OCI-LY7 (cell line): ENCODE measurements at regions not wholly inside any gene's neighbourhood (a gene's known extent, or its start where the extent isn't known, plus 50 kb on each side); places are given as distances from the start of the nearest gene placed in this dataset.

Experiments
- BruUV-seq: library from RNA; stranded (reverse); fragments of 400-500 nt; replicated peaks from 2 replicates; lab custom pipeline; 2021; lab: Mats Ljungman, UMichigan
- CTCF ChIA-PET: fragments of 300-600 bp; sonication (Branson Sonifier 250); formaldehyde crosslinking; loops from one replicate; lab custom pipeline; 2022; ENCODE audit warnings: antibody characterized with exemption; ENCODE audit not compliant: unreplicated experiment; lab: Charles Lee
- POLR2A ChIA-PET: fragments of 300-600 bp; sonication (Branson Sonifier 250); formaldehyde crosslinking; loops from one replicate; lab custom pipeline; 2022; ENCODE audit warnings: antibody characterized with exemption; lab: Charles Lee
- DNase-seq: peaks from one replicate; pipeline ENCODE4 v3.0.0-alpha.2; 2015; ENCODE audit warnings: low spot score
- H2AFZ ChIP-seq: fragments of 200-600 bp; sonication (generic), shearing (Covaris generic); 2 replicates; pipeline ENCODE4 v1.6.1; 2014; ENCODE audit warnings: mild to moderate bottlenecking, antibody characterized with exemption, low read length, moderate library complexity
- H3K27ac ChIP-seq: fragments of 200-600 bp; sonication (generic); 2 replicates; pipeline ENCODE4 v1.5.1; 2014; ENCODE audit warnings: mixed run types, low read depth, mild to moderate bottlenecking, moderate library complexity, low read length, inconsistent platforms; ENCODE audit not compliant: poor library complexity, severe bottlenecking
- H3K36me3 ChIP-seq: fragments of 200-600 bp; sonication (generic); 2 replicates; pipeline ENCODE4 v1.6.1; 2014; ENCODE audit warnings: mild to moderate bottlenecking, antibody characterized with exemption, low read length, moderate library complexity, mixed read lengths; ENCODE audit not compliant: insufficient read depth
- H3K4me1 ChIP-seq: fragments of 200-600 bp; sonication (generic); 2 replicates; pipeline ENCODE4 v1.5.1; 2014; ENCODE audit warnings: mild to moderate bottlenecking, low read length; ENCODE audit not compliant: insufficient read depth, poor library complexity, severe bottlenecking
- H3K4me2 ChIP-seq: fragments of 200-600 bp; sonication (generic); 2 replicates; pipeline ENCODE4 v1.6.1; 2014; ENCODE audit warnings: mild to moderate bottlenecking, low read length
- H3K4me3 ChIP-seq: fragments of 200-600 bp; sonication (generic); 2 replicates; pipeline ENCODE4 v1.5.1; 2014; ENCODE audit warnings: mild to moderate bottlenecking, low read depth, low read length; ENCODE audit not compliant: poor library complexity, severe bottlenecking
- H3K79me2 ChIP-seq: fragments of 200-600 bp; sonication (generic); 2 replicates; pipeline ENCODE4 v1.6.1; 2016; ENCODE audit warnings: low read depth, mild to moderate bottlenecking, low read length, moderate library complexity, mixed read lengths; ENCODE audit not compliant: insufficient read depth
- H3K9me2 ChIP-seq: fragments of 200-600 bp; sonication (generic); 2 replicates; pipeline ENCODE4 v1.6.1; 2016; ENCODE audit warnings: mild to moderate bottlenecking, low read length, mixed read lengths; ENCODE audit not compliant: insufficient read depth
- H3K9me3 ChIP-seq: fragments of 200-600 bp; sonication (generic); 2 replicates; pipeline ENCODE4 v1.6.1; 2014; ENCODE audit warnings: mild to moderate bottlenecking, mixed run types, low read length, mixed read lengths
- H4K20me1 ChIP-seq: fragments of 200-600 bp; sonication (generic); 2 replicates; pipeline ENCODE4 v1.6.1; 2014; ENCODE audit warnings: mild to moderate bottlenecking, antibody characterized with exemption, low read length, moderate library complexity, mixed read lengths; ENCODE audit not compliant: insufficient read depth
- CTCF ChIP-seq: fragments of 200-600 bp; sonication (generic); conservative IDR thresholded peaks from 2 replicates; pipeline ENCODE4 v1.5.1; 2014; ENCODE audit warnings: mild to moderate bottlenecking, antibody characterized with exemption, low read length, moderate library complexity, mixed read lengths
- EZH2phosphoT487 ChIP-seq: fragments of 200-600 bp; sonication (generic); IDR thresholded peaks from 2 replicates; pipeline ENCODE4 v1.6.1; 2018; ENCODE audit warnings: low read depth, borderline replicate concordance, mild to moderate bottlenecking, mixed run types, antibody characterized with exemption, low read length, moderate library complexity, mixed read lengths
- intact Hi-C: fragments of 100-400 bp; cut with micrococcal nuclease; formaldehyde crosslinking; loops from one replicate; pipeline ENCODE4 v1.10.0; 2022; ENCODE audit not compliant: unreplicated experiment

GRCh38 chr1:4452701-4453100 is 201.7 kb upstream of the AJAP1 start:
- Histone ChIP-seq H2AFZ (no peak overlapping the region), H3K27ac (no peak overlapping the region), H3K36me3 (no peaks in the 10 kb centered on the region), H3K4me3 (no peak overlapping the region), H3K9me2 (no peaks in the 10 kb centered on the region), H3K4me1 (no peaks in the 10 kb centered on the region), H4K20me1 (no peaks in the 10 kb centered on the region), H3K79me2 (no peaks in the 10 kb centered on the region), H3K4me2 (no peak overlapping the region), H3K9me3 (0 out of 2 replicates have a peak, but pooled peaks cover 4% of the 10 kb centered on the region)
- no TSS peak for BruUV-seq
- POLR2A ChIA-PET = interaction anchor here (0.7 kb wide), 1 partner anchor 184 kb away, joined by 4 read pairs; no protein-coding TSS in a partner anchor
- DNase-seq = no peak
- CTCF ChIA-PET = no interaction called here
- TF ChIP-seq CTCF (no peak), EZH2phosphoT487 (no peak)
- intact Hi-C loops = no loop called here

- CTCF ChIA-PET = no interaction called here
- H3K9me3 ChIP-seq = 0 out of 2 replicates have a peak, but pooled peaks cover 4% of the 10 kb centered on the region
- no peak overlapping the region for H2AFZ ChIP-seq
- H4K20me1 ChIP-seq = no peaks in the 10 kb centered on the region
- BruUV-seq = no TSS peak
- H3K4me2 ChIP-seq = no peak overlapping the region
- no peak overlapping the region for H3K4me3 ChIP-seq
- no peak for DNase-seq
- no peaks in the 10 kb centered on the region for H3K79me2 ChIP-seq
- H3K27ac ChIP-seq = no peak overlapping the region
- H3K4me1 ChIP-seq = no peaks in the 10 kb centered on the region
- H3K9me2 ChIP-seq = no peaks in the 10 kb centered on the region
- POLR2A ChIA-PET = no interaction called here
- TF ChIP-seq EZH2phosphoT487 = no peak
- no peak for TF ChIP-seq CTCF
- no peaks in the 10 kb centered on the region for H3K36me3 ChIP-seq
- intact Hi-C loops = no loop called here
Measured at GRCh38 chr1:4460052-4460451, 194.4 kb upstream of the AJAP1 start.

GRCh38 chr1:4460651-4461050 is 193.8 kb upstream of the AJAP1 start:
- Histone ChIP-seq H3K27ac (no peak overlapping the region), H3K79me2 (no peaks in the 10 kb centered on the region), H2AFZ (no peak overlapping the region), H3K36me3 (no peaks in the 10 kb centered on the region), H3K4me2 (no peak overlapping the region), H3K9me3 (0 out of 2 replicates have a peak, but pooled peaks cover 4% of the 10 kb centered on the region), H4K20me1 (no peaks in the 10 kb centered on the region), H3K9me2 (no peaks in the 10 kb centered on the region), H3K4me1 (no peaks in the 10 kb centered on the region), H3K4me3 (no peak overlapping the region)
- no peak for TF ChIP-seq EZH2phosphoT487
- no peak for TF ChIP-seq CTCF
- DNase-seq = no peak
- intact Hi-C loops = no loop called here
- CTCF ChIA-PET = no interaction called here
- no TSS peak for BruUV-seq
- POLR2A ChIA-PET = no interaction called here
